ENCODE measurements at regions not wholly inside any gene's neighbourhood (a gene's known extent, or its start where the extent isn't known, plus 50 kb on each side); places are given as distances from the start of the nearest gene placed in this dataset.

DNA sequence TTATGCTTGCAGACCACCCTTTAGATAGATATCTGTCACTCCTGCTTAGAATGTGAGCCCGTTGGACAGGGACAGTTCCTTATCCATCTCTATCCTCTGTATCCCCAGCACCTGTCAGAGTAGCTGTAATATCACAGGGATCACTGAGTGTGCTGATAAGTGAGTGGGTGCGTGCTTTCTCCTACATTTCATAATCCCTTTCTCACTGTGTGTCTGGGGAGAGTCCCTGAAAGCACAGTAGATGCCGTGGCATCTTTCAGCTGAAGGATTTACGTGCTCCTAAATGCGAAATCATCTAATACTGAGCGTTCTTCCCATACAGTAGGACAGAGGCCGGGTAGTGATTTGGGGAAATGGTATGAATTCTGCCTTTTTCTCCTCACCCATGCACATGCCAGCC is 198.9 kb upstream of the SASH1 start:
- Histone ChIP-seq H3K4me3 (ENCODE audit: low read length) (no peak overlapping the region), H3K9me3 (replicated peaks; ENCODE audit: low read length) (no peaks in the 10 kb centered on the region), H3K9ac (ENCODE audit: low read depth, low read length) (no peak overlapping the region), H3K4me1 (ENCODE audit: control insufficient read depth, insufficient read depth, low read length) (peaks cover 17% of the 10 kb centered on the region), H3K36me3 (ENCODE audit: insufficient read depth, low read length) (no peaks in the 10 kb centered on the region), H3K27me3 (ENCODE audit: control insufficient read depth, insufficient read depth, low read length) (no peaks in the 10 kb centered on the region), H3K4me2 (ENCODE audit: low read length) (no peak overlapping the region)

DNA sequence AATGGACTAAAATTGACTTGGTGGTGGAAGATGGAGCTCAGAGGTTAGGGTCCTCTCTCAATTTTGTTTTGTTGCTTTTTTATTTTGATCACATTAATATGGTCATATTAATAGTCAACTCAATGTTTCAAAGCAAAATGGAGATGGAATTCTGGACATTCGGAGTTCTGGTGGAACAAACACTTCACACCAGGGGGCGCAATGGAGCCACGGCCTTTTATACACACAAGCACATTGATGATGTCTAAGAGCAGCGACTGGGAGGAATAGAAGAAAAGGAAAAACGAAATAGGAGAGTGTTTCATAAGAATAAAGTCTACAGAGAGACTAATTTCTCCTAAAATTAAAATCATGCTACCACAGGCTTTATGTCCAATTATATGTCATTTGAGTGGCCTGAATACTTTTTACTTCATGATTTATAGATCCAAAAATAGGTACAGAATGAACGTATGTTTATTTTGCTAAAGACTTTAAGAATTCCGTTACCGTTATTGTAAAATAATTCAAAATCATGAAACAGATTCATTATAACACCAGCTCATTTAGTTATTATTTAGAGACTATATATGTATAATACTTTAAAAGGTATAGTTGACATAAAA is 197.6 kb upstream of the SASH1 start:
- H3K4me2 ChIP-seq (ENCODE audit: low read length), result peak overlapping the region; percentile 17
- H3K4me3 ChIP-seq (ENCODE audit: low read length), result no peak overlapping the region
- H3K9me3 ChIP-seq (replicated peaks; ENCODE audit: low read length), result no peaks in the 10 kb centered on the region
- H3K27me3 ChIP-seq (ENCODE audit: control insufficient read depth, insufficient read depth, low read length), result no peaks in the 10 kb centered on the region
- no peaks in the 10 kb centered on the region for H3K36me3 ChIP-seq (ENCODE audit: insufficient read depth, low read length)
- H3K4me1 ChIP-seq (ENCODE audit: control insufficient read depth, insufficient read depth, low read length), result peaks cover 17% of the 10 kb centered on the region
- H3K9ac ChIP-seq (ENCODE audit: low read depth, low read length), result no peak overlapping the region

DNA sequence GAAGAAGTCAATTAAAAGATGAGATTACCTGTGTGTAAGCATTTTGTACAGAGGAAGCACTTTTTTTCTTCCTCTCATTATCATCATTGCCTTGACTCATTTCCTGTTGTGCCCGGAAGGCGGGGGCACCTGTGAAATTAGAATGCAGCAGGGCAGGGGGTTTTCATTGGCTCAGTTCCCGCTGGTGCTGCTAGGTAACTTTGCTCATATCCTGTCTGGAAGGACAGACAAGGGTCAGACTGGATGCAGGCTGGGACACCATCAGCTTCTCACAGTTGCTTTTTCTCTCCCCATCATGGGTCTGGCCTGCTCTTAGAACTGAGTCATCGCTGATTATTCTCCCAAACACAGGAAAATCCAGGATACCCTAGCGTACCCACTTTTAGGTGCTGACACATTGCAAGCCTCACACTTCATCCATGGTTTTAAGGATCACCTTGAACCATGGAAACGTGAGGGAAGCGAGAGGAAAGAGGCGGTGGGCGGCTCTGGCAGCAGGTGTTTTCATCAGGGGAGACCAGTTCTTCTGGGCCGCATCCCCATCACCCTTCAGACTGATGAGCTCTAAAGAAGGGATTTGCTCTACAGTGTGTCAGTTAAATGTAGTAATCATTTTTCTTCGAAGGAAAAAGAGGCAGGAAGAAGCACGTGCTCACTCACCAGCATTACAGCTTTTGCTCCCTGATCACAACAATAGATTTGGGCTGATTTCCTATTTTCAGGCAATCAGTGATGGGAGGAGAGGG is 195.7 kb upstream of the SASH1 start:
- Histone ChIP-seq H3K9ac (ENCODE audit: low read depth, low read length) (no peak overlapping the region), H3K4me2 (ENCODE audit: low read length) (no peak overlapping the region), H3K4me1 (ENCODE audit: control insufficient read depth, insufficient read depth, low read length) (peaks cover 8% of the 10 kb centered on the region), H3K36me3 (ENCODE audit: insufficient read depth, low read length) (no peaks in the 10 kb centered on the region), H3K4me3 (ENCODE audit: low read length) (no peak overlapping the region), H3K9me3 (replicated peaks; ENCODE audit: low read length) (no peaks in the 10 kb centered on the region), H3K27me3 (ENCODE audit: control insufficient read depth, insufficient read depth, low read length) (no peaks in the 10 kb centered on the region)

DNA sequence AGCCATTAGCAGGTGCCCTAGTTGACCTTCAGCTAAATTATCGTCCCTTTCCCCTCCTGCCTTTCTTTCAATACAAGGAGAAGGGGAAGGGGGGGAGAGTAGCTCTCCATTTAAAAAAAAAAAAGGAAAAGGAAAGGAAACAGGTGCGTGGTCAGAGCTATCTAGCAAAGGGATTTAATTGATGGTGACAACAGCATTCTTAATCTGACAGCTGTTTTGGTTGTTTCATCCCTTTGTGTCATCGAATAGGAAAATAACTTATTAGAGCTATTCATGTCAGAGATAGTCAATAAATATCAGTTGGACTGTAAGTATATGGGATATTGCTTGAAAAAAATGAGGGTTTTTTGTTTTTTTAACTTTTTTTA is 195.2 kb upstream of the SASH1 start:
- Histone ChIP-seq H3K4me1 (ENCODE audit: control insufficient read depth, insufficient read depth, low read length) (peaks cover 8% of the 10 kb centered on the region), H3K36me3 (ENCODE audit: insufficient read depth, low read length) (no peaks in the 10 kb centered on the region), H3K4me3 (ENCODE audit: low read length) (no peak overlapping the region), H3K27me3 (ENCODE audit: control insufficient read depth, insufficient read depth, low read length) (no peaks in the 10 kb centered on the region), H3K9ac (ENCODE audit: low read depth, low read length) (no peak overlapping the region), H3K4me2 (ENCODE audit: low read length) (no peak overlapping the region), H3K9me3 (replicated peaks; ENCODE audit: low read length) (no peaks in the 10 kb centered on the region)

DNA sequence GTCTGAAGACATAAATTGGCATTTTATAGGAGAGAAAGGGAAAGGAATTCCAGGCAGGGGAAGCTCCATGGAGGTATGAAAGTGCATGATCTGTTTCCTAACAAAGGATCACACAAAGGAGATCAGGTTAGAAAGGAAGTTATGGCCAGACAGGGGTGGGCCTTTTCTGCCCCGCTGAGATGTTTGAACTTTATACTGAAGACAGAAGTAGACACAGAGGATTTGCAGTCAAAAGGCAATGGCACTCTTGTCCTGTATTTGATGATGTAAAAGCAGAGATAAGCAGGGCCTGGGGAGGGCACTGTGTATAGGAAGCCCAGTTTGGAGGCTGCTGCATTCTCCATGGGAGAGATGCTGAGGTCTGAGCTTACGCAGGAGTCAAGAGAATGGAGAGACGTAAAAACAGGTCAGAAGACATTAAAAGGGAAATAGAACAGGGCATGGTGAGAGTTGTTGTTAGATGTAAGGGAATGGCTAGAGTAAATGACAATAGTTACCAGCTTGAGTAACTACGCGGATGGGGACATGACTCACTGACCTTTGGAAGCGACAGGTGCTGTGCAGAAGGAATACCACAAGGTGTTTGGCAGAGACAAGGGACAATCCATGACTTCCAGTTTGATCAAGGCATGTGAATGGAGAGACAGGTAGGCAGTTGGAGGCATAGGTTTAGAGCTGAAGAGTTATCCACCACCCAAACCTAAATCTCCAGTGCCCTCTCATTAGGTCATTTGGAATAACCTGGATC is 190.6 kb upstream of the SASH1 start:
- no peaks in the 10 kb centered on the region for H3K9me3 ChIP-seq (replicated peaks; ENCODE audit: low read length)
- peaks cover under 1% of the 10 kb centered on the region for H3K4me1 ChIP-seq (ENCODE audit: control insufficient read depth, insufficient read depth, low read length)
- no peak overlapping the region for H3K9ac ChIP-seq (ENCODE audit: low read depth, low read length)
- H3K36me3 ChIP-seq (ENCODE audit: insufficient read depth, low read length), result no peaks in the 10 kb centered on the region
- H3K4me2 ChIP-seq (ENCODE audit: low read length), result no peak overlapping the region
- no peak overlapping the region for H3K4me3 ChIP-seq (ENCODE audit: low read length)
- no peaks in the 10 kb centered on the region for H3K27me3 ChIP-seq (ENCODE audit: control insufficient read depth, insufficient read depth, low read length)

DNA sequence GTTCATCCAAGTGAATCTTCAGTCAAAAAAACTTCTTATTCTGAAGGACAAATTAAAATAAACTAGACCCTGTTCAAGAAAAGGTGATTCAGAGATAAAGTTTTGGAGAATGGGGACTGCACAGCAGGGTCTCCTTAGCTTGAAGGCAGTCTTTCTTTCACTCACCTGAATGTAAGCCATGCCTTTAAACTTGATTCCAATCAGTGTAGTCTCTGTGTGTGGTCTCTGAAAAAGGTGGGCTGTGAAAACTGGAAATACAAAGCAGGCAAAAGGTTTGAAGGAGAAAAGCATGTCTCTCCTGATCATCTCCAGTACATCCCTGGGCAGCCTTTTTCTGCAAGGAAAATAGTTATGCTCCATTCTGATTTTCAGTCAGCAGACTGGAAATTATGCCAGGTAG is 188.0 kb upstream of the SASH1 start:
- Histone ChIP-seq H3K36me3 (ENCODE audit: insufficient read depth, low read length) (no peaks in the 10 kb centered on the region), H3K27me3 (ENCODE audit: control insufficient read depth, insufficient read depth, low read length) (no peaks in the 10 kb centered on the region), H3K4me3 (ENCODE audit: low read length) (no peak overlapping the region), H3K4me1 (ENCODE audit: control insufficient read depth, insufficient read depth, low read length) (no peaks in the 10 kb centered on the region), H3K9ac (ENCODE audit: low read depth, low read length) (no peak overlapping the region), H3K9me3 (replicated peaks; ENCODE audit: low read length) (no peaks in the 10 kb centered on the region), H3K4me2 (ENCODE audit: low read length) (no peak overlapping the region)

DNA sequence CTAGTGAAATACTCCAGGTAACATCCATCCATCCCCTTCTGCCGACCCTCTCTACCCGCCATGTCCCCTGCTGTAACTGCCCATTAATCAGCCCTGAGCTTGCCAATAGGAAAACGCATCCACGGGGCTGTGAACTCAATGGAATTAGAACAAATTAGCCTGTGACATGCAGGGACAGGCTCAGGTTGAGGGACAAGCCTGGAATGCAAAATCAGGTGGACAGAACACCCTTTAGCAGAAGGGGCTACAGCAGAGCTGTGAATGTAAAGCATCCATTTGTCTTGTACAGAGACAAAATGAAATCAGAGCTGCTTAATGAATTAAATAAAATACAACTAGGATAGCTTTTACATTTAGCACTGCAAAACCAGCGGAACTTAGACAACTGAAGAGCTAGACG is 187.3 kb upstream of the SASH1 start:
- Histone ChIP-seq H3K27me3 (ENCODE audit: control insufficient read depth, insufficient read depth, low read length) (no peaks in the 10 kb centered on the region), H3K4me3 (ENCODE audit: low read length) (no peak overlapping the region), H3K9me3 (replicated peaks; ENCODE audit: low read length) (no peaks in the 10 kb centered on the region), H3K9ac (ENCODE audit: low read depth, low read length) (no peak overlapping the region), H3K4me1 (ENCODE audit: control insufficient read depth, insufficient read depth, low read length) (no peaks in the 10 kb centered on the region), H3K36me3 (ENCODE audit: insufficient read depth, low read length) (no peaks in the 10 kb centered on the region), H3K4me2 (ENCODE audit: low read length) (no peak overlapping the region)

DNA sequence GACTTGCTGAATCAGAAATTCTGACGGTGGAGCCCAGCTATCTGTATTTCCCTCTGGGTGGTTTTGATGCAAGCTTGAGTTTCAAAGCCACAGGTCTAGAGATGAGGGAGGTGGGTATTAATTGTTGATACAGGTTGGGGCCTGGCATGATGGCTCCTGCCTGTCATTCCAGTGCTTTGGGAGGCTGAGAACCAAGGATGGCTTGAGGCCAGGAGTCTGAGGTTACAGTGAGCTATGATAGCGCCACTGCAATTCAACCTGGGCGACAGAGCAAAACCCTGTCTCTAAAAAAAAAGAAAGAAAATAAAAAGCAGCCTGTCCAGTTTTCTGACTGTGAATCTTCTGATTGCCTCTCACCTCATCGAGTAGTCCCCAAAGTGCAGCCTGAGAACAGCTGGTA is 184.8 kb upstream of the SASH1 start:
- Histone ChIP-seq H3K9ac (ENCODE audit: low read depth, low read length) (no peak overlapping the region), H3K4me2 (ENCODE audit: low read length) (no peak overlapping the region), H3K27me3 (ENCODE audit: control insufficient read depth, insufficient read depth, low read length) (no peaks in the 10 kb centered on the region), H3K36me3 (ENCODE audit: insufficient read depth, low read length) (no peaks in the 10 kb centered on the region), H3K9me3 (replicated peaks; ENCODE audit: low read length) (no peaks in the 10 kb centered on the region), H3K4me1 (ENCODE audit: control insufficient read depth, insufficient read depth, low read length) (no peaks in the 10 kb centered on the region), H3K4me3 (ENCODE audit: low read length) (no peak overlapping the region)

DNA sequence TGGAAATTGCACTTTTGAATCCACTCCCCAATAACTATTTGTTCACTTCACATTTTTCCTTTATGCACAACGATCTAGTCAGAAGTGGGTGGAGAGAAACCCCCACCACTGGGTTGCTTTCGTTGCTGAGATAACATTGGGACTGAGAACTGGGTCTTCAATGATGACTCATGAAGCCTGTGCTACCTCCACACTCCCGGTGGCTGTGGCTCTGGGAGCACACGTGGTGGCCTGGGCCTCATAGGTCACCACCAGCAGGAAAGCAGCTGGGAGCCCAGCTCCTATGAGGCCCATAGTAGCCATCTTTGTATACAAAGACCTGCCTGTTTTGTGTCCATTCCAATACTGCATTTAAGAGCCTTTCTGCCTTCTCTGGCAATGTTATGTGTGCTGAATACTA is 178.0 kb upstream of the SASH1 start:
- no peaks in the 10 kb centered on the region for H3K4me1 ChIP-seq (ENCODE audit: control insufficient read depth, insufficient read depth, low read length)

DNA sequence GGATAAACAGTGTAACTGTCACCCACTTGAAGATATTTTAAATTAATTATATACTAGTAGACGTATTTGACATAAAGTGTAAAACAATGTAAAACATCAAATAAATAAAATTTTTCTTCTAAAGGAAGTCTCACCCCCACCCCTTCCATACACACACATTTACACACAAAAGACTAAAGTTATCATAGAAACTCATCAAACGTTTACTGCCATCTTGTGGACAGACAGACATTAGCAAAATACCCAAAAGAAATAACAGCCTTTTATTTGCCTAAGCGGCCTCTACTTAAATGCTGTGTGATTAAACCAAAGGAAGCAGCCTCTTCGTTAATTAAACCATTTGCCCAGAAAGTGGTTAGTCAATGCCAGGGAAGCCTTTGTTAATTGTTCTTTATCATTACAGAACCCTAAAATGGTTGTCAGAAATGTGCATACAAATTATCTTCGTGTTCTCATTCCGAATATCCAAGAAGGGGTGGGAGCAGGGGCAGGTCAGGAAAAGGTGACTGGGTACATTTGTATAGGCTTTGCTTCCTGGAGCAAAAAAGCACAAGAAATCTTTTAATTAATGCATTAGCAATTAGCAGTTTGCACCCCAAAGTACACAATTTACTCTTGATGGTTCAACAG is 176.2 kb upstream of the SASH1 start:
- H3K4me1 ChIP-seq (ENCODE audit: control insufficient read depth, insufficient read depth, low read length), result no peaks in the 10 kb centered on the region
- no peak overlapping the region for H3K4me3 ChIP-seq (ENCODE audit: low read length)
- H3K9ac ChIP-seq (ENCODE audit: low read depth, low read length), result no peak overlapping the region
- no peaks in the 10 kb centered on the region for H3K36me3 ChIP-seq (ENCODE audit: insufficient read depth, low read length)
- no peak overlapping the region for H3K4me2 ChIP-seq (ENCODE audit: low read length)
- H3K27me3 ChIP-seq (ENCODE audit: control insufficient read depth, insufficient read depth, low read length), result no peaks in the 10 kb centered on the region
- no peaks in the 10 kb centered on the region for H3K9me3 ChIP-seq (replicated peaks; ENCODE audit: low read length)

More for the DNA sequence above, 178.0 kb upstream of the SASH1 start:
- H3K4me2 ChIP-seq (ENCODE audit: low read length), result no peak overlapping the region
- H3K9me3 ChIP-seq (replicated peaks; ENCODE audit: low read length), result no peaks in the 10 kb centered on the region
- no peaks in the 10 kb centered on the region for H3K27me3 ChIP-seq (ENCODE audit: control insufficient read depth, insufficient read depth, low read length)
- H3K4me3 ChIP-seq (ENCODE audit: low read length), result no peak overlapping the region
- H3K9ac ChIP-seq (ENCODE audit: low read depth, low read length), result no peak overlapping the region
- no peaks in the 10 kb centered on the region for H3K36me3 ChIP-seq (ENCODE audit: insufficient read depth, low read length)

DNA sequence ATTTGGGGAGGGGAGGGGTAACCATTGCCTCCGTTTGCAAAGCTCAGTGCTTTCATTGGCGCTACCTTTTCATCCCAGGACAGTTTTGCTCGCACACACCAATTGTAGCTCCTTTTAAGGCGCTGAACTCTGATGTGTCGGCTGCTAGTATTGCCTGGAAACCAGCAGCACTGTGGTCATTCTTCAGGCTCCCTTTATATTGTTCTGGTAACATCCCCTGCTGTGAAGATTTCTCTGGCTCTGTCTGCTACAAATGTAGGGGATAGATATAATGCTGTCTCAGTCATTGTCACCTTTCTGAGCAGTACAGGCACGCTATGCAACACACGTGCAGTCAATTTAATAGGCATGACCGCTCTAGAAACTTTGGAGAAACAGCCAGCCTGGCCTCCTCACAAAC is 172.9 kb upstream of the SASH1 start:
- no peak overlapping the region for H3K4me2 ChIP-seq (ENCODE audit: low read length)
- H3K4me1 ChIP-seq (ENCODE audit: control insufficient read depth, insufficient read depth, low read length), result no peaks in the 10 kb centered on the region
- no peak overlapping the region for H3K4me3 ChIP-seq (ENCODE audit: low read length)
- no peaks in the 10 kb centered on the region for H3K27me3 ChIP-seq (ENCODE audit: control insufficient read depth, insufficient read depth, low read length)
- H3K9me3 ChIP-seq (replicated peaks; ENCODE audit: low read length), result no peaks in the 10 kb centered on the region
- no peaks in the 10 kb centered on the region for H3K36me3 ChIP-seq (ENCODE audit: insufficient read depth, low read length)
- H3K9ac ChIP-seq (ENCODE audit: low read depth, low read length), result no peak overlapping the region
